GM19324 (cell line): ENCODE measurements at regions not wholly inside any gene's neighbourhood (a gene's known extent, or its start where the extent isn't known, plus 50 kb on each side); places are given as distances from the start of the nearest gene placed in this dataset.
"Not testable (repeated sequence)": the region's sequence is repeated elsewhere in the genome, so short reads cannot be mapped to it uniquely, and the experiment has no call there.

Experiments
- ATAC-seq: cut with Tn5 transposase; IDR thresholded peaks from one replicate; pipeline ENCODE4 v1.9.1; 2021; ENCODE audit warnings: mild to moderate bottlenecking, moderate library complexity; ENCODE audit not compliant: unreplicated experiment, low FRiP score

DNA sequence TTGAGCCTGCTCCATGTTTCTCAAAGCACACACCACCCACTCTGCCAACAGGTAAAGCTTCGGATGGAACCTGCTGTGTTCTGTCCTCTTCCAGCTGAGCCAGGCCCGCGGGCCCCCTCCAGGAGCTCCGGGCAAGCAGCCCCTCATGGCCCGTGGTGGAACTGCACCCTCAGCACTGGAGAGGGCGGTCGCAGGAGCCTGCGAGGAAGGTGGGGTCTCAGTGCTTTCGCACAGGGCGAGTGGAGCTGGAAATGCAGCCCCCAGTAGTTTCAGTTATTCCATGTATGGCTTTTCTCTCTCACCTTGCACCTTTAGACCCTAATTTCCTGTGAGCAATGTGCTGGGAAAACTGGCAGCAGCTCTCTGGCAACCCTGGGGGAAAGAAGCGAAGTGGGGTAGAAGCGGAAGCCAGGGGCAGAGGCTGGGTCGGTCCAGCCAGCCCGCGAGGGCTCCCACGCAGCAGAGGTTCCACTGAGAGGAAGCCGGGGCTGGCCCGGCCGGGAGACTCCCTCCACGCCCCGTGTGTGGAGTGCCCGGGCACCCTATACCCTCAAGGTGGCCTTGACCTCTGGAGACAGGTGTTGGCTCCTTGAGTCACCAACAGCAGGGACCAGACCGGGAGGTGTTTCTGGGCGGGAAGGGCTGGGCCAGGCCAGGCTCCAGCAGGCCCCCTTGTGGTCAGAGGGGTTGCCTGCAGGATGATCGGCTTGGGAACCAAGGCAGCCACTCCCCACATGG is 119.9 kb upstream of the TMEM45B start:
- peak; percentile 71 for ATAC-seq

DNA sequence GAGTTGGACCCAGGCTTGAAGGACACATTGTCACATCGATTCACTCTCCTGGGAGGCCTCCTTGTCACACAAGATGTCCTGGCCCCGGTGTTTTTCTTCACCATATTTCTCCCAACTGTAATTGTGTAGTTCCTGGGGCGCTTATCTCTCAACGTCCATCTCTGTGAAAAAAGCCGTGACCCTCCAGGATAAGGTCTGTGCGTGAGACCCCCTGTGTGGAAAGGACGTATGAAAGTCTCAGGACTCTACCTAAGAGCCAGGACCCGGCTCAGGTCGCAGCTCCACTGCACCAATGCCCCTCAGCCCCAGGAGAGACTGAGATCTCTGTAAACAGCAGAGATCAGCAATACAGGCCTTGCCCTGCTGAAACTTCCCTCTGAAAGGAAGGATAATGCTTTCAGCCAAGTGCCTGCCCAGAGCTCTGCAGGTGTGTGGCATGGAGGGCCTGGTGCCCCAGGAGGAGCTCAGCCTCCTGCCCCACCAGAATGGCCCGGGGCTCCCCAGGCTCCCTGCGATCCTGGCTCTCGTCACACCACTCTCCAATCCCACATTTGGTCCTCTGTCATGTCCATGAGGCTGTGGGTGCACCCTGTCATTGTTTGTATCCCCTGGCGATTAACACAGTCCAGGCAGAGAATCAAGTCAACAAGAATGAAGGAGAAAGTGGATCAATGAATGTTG is 119.2 kb upstream of the TMEM45B start:
- no peak for ATAC-seq

DNA sequence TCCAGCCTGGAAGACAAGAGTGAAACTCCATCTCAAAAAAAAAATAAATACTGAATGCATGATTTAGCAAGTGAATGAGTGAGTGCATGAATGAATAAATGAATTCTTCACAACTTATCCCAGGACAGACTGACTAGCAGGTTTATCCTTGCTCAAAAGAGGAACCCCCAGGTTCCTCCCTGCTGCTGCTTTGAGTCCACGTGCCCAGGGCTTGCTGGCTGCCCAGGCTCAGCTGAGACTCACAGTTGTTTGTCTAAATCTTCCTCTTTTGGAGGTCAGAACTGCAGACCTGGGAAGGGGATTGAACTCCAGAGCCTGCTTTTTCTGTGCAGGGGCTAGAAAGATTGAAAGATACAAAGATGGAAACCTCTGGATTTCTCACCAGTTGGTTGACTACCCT is 117.4 kb upstream of the TMEM45B start:
- ATAC-seq: no peak

DNA sequence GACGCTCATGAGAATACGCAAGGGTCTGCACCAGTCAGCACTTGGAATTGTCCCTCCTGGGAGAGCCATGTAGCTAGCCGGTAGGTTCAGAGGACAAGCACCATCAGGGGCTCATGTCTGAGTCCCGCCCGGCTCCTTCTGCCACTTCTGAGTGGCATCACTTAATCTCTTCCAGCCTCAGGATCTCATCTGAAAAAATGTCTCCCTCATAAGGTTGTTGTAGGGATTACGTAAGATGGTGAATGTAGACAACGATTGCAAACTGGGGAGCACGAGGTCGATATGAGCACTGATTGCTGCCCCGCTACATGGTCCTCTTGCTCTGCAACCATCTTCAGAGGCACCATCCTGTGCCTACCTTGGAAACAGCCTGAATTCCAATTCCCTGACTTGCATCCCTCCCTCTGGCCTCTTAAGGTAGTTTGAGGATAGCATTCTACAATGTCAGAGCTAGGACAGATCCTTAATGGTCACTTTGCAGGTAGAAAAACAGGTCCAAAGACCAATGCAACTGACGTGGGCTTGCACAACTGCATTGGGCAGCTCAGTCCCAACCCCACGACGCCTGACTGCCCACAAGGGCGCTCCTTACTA is 115.8 kb upstream of the TMEM45B start:
- no peak for ATAC-seq

DNA sequence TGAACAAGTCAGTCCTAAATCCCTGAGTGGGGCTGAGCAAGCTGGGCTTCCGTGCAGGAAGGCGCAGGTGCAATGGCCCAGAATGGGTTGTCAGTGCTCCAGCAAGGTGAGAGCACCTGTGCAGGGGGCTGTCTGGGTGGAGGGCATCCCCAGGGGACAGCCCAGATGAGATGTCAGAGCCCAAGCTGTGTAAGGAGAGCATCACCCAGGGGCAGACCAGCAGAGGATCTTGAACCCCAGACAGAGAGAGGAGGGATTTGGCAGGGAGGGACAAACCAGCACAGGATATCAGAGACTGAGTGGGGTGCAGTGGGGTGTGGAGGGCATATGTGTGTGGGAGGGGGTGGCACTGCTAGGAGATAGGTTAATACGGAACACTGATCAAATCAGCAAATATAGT is 114.9 kb upstream of the TMEM45B start:
- no peak for ATAC-seq

DNA sequence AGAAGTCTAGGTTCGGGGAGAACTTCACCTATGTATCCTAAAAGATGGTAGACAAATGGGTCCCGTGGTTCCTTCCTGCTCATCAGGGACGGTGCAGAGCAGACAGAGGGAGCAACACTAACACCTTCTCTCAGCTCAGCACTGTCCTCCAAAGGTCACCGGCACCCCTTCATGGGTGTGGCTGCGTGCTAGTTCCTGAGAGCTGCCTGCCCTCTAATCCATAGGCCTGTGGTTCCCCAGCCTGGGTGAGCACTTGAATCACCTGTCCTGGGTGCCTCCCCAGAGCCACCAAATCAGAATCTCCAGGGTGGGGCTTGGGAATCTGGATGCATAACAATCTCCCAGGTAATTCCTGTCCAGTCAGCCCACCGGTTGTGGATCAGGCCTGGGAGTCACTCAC is 113.9 kb upstream of the TMEM45B start:
- no peak for ATAC-seq

DNA sequence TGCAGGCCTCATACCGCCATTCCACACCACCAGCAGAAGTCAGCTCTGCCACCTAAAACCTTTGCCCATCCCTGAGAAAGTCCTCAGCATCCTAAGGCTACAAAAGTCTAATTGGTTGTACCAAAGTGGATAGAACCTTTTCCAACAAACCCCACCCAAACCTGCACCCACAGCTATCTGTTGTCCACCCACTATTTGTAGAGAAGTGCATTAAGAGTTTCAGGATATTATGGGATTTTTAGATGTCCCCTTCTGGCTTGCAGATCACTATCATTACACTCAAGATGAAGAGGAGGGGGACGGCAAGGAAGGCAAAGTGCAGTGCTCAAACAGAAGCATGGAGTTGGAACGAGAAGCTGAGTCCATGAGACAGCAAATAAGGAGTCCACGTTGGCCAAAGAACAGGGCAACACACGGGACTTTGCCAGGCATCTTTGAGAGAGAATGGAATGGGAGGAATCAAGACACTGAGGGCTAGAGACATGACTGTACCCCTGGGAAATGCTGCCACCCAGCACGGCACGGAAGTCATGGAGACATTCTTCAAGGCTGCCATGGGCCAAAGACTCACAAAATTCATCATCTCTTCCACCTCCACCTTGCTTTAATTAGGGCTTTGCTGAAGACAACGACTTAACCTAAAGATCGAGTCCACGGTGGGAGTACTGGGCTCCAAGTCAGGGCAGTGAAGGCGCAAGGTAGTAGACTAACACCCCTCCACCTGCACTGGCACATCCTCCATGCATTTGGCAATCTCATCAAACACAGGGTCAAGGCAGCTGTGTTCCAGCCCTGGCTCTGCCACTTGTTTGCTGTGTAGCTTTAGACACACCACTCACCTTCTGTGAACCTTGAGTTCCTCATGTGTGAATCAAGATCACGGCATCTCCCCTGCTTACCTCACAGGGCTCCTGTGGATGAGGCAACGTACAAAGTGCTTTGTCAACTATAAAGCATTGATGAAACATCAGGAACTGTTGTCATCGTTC is 112.9 kb upstream of the TMEM45B start:
- no peak for ATAC-seq

DNA sequence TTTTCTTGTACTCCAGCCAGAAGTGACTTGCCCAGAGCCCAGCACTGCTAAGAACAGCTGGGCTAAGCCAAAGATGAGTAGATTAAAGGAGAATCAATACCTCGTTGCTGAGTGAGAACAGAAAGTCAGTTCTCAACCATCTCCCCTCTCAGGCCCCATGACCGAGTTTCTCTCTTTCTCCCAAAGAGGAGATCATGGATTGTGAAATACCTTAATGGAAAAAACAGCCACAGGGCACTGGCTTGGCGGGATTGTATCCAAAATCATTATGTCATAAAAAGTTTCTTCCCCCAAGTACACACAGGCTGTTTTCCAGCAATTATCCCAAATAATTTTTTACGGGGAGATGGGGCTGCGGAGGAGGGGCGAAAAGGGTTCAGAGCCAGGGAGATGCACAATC is 111.8 kb upstream of the TMEM45B start:
- no peak for ATAC-seq

DNA sequence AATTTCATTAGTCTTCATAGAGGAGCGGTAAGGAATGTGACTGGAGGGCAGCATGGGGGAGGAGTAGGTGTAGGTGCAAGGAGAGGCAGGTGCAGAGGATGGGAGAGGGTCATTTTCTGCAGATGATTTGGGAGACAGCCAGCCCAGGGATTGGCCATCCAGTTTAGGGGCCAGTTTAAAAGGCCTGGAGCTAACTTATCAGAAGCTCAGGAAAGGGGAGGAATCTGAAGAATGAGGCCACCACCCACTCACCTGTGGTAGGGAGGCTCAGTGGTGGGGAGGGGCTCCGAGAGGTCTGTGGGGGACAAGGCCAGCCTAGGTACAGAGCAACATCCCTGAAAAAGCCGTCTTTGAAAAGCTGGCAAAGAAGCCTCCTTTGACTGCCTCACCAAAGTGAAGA is 110.8 kb upstream of the TMEM45B start:
- no peak for ATAC-seq

DNA sequence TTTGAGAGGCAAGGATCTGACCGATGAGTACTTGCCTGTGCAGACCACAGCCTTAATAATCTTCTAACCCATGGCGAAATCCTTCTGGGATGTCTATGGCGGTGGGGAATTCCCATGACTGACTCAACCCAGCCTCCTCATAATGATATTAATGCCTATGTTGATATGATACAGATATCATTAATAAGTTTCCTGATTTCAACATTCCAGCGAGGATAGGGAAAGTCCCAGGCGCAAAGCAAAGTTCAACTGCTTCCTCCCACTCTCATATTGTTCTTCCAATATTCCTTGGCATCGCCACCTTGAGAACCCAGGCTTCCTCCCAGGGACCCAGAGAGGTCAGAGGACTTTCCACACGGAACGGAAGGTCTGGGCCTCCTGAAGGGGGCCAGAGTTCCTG is 110.3 kb upstream of the TMEM45B start:
- no peak for ATAC-seq

DNA sequence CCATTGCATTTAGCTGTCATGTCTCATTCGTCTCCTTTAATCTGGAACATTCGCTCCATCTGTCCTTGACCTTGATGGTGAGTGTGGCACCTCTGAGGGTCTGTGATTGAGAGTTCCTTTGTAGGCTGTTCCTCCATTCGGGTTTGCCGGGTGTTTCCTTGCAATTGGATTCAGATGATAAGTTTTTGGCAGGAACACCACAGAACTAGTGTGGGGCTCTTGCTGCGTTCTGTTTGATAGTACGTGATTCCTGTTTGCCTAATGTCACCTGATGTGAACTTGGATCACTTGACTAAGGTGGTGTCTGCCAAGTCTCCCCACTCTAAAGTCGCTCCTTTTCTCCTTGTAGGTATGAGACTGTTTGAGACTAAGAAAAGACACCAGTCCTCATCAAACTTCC is 109.7 kb upstream of the TMEM45B start:
- ATAC-seq: no peak

DNA sequence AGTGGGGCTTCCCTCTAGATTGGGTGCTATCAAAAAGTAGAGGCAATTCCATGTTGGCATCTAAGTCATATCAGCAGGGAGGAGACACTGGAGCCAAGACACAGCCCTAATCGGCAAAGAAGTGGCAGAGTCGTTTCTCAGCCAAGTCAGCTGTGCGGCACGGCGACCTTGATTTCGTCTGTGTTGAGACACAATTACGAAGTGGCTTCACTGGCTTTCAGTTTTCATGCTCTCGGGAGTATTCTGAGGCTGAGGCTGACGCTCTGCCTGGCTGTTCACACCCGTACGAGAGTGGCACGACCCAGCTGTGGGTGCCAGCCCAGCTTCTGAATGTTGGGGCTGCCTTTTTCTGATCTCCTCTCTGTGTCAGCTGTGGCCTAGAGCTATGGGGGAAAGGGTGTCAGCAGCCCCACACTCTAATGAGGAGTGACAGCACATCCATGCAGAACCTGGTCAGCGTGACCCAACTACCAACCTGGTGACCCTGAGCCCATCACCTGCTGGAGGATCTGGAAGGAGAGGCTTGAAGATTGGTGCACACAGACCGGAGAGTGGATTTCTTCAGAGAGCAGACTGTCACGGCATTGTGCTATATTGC is 105.7 kb upstream of the TMEM45B start:
- ATAC-seq: no peak

DNA sequence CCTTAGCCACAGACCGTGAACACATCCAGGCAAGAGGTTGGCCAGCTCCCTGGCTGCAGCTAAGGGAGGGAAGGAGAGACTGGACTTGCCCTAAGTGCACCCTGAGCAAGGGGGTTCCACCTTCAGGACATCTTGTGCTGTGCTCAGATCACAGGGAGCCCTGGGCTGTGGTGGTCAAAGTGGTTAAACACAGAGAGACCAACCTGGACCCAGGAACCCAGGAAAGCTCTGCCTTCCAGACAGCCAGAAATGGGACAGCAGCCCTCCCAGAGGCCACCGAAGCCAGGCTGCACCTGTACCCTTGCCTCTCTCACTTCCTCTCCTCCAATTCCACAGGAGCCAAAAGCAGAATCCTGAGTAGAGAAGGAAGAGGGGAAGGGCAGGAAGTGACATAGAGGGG is 105.2 kb upstream of the TMEM45B start:
- ATAC-seq: no peak

DNA sequence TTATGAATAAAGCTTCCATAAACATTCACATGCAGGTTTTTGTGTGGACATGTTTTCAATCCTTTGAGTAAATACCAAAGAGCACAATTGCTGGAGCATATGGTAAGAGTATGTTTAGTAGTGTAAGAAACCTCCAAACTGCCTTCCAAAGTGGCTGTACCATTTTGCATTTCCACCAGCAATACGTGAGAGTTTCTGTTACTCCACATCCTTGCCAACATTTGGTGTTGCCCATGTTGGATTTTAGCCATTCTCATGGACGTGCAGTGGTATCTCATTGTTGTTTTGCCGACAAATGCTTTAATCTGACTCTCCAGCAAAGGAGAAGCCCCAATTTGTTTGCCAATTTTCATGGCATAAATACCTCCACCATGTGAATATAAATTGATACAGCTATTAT is 103.9 kb upstream of the TMEM45B start:
- no peak for ATAC-seq

DNA sequence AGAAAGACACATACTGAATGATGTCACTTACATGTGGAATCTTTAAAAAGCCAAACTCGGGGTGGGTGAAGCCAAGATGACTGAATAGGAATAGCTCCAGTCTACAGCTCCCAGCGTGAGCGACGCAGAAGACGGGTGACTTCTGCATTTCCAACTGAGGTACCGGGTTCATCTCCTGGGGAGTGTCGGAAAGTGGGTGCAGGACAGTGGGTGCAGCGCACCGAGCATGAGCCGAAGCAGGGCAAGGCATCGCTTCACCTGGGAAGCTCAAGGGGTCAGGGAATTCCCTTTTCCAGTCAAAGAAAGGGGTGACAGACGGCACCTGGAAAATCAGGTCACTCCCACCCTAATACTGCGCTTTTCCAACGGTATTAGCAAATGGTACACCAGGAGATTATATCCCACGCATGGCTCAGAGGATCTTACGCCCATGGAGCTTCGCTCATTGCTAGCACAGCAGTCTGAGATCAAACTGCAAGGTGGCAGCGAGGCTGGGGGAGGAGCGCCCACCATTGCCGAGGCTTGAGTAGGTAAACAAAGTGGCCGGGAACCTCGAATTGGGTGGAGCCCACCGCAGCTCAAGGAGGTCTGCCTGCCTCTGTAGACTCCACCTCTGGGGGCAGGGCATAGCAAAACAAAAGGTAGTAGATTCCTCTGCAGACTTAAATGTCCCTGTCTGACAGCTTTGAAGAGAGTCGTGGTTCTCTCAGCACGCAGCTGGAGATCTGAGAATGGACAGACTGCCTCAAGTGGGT is 103.0 kb upstream of the TMEM45B start:
- not testable (repeated sequence) for ATAC-seq

DNA sequence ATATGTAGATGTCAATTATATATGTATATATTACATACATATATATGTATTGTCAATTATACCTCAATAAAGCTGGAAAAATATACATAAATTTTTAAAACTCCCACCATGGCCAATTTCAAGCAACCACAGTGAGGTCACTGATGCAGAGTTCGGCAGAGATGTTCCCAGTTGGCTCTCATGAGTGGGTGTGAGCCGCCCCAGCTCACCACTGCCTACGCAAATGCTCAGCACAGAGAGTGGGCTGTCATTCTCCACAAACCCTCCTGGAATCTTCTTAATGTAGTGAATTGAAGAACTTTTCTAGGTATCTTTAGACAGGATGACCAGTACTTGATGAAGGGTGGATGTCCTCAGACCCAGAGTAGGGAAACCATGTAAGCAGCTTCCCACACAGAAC is 96.6 kb upstream of the TMEM45B start:
- ATAC-seq: no peak

DNA sequence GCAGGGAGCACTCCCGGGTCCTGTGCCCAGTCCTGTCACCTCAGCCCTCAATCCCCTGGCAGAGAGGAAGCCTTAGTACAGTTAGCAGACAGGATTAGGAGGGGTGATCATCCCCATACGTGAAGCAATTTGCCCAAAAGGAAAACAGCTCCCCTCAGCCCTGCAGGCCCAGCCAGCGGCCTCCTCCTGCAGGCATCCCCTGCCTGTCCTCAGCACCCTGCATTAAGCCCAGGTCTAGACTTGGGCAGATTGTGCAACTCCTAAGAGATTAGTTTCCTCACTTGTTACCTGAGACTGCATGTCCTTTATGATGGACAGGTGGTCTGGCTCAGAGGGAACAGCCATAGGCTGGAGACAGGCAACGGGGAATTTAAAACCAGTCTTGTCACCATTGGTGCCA is 95.5 kb upstream of the TMEM45B start:
- ATAC-seq: no peak

DNA sequence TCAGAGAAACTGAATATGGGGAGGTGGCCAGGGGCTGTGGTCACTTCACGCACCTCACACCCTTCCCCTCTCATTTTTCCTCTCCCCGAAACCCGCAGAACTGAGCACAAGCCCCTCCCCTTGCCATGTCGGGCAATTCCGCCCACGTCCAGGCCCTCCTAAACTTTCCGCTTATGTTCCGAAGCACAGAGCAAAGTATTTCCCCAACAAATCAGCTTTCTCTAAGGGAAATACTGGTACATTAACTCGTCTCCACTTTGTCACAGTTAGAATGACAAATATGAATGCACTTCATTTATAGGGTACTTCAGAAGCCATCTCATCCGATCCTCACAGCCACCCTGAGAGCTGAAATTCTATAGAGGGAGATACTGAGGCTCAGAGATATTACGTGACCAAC is 94.7 kb upstream of the TMEM45B start:
- ATAC-seq: no peak

DNA sequence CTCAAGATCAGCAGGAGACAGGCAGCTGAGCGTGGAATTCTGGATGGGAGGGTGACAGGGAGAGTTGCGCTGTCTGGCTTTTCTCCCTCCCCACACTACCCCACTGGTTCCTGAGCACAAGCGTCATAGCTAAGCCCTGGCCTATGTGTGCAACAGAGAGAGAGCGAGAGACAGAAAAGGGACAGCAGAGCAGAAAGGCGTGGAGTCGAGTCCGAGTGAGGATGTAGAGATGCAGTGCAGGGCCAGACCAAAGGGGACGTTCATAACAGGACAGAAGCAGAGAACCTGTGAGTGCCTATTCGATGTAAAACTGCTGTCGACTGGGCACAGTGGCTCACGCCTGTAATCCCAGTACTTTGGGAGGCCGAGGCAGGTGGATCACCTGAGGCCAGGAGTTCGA is 94.0 kb upstream of the TMEM45B start:
- no peak for ATAC-seq

DNA sequence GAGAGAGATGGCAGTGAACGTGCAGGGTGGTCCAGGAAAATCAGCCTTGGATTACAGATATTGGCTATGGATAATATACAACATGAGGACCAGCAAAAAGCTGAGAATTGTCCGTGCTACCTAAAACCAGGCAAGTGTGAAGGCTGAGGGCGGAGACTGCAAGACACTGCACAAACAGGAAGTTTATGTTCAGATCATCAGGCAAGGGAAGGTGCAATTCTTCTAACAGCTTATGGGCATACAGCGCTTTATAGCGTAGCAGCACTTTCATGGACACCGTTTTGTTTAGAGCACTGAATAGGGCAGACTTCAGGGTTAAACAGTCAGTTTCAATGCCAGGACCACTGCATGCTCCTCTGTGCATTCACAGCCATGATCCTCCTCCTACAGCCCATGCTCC is 93.1 kb upstream of the TMEM45B start:
- ATAC-seq: no peak
